Loucy (cell line): ENCODE measurements at regions not wholly inside any gene's neighbourhood (a gene's known extent, or its start where the extent isn't known, plus 50 kb on each side); places are given as distances from the start of the nearest gene placed in this dataset.

Experiments
- H2AFZ ChIP-seq: fragments of 200-600 bp; sonication (generic); 2 replicates; pipeline ENCODE4 v1.6.0; 2016; ENCODE audit warnings: antibody characterized with exemption, mild to moderate bottlenecking, low read length, moderate library complexity
- H3F3A ChIP-seq: fragments of 200-600 bp; 2 replicates; pipeline ENCODE4 v1.6.0; 2016; ENCODE audit warnings: antibody characterized with exemption, low read depth, mild to moderate bottlenecking
- H3K27me3 ChIP-seq: fragments of 200-600 bp; sonication (generic); 2 replicates; pipeline ENCODE4 v1.6.1; 2014; ENCODE audit warnings: low read length, mild to moderate bottlenecking; ENCODE audit not compliant: insufficient read depth, poor library complexity, severe bottlenecking
- H3K36me3 ChIP-seq: fragments of 200-600 bp; sonication (generic); 2 replicates; pipeline ENCODE4 v1.6.1; 2016; ENCODE audit warnings: low read length; ENCODE audit not compliant: insufficient read depth
- H3K4me1 ChIP-seq: fragments of 200-600 bp; sonication (generic); 2 replicates; pipeline ENCODE4 v1.5.1; 2014; ENCODE audit warnings: low read length, mild to moderate bottlenecking; ENCODE audit not compliant: insufficient read depth, poor library complexity, severe bottlenecking
- H3K4me2 ChIP-seq: fragments of 200-600 bp; sonication (generic); 2 replicates; pipeline ENCODE4 v1.6.0; 2014; ENCODE audit warnings: antibody characterized with exemption, low read length, low read depth, mild to moderate bottlenecking; ENCODE audit not compliant: poor library complexity, severe bottlenecking
- H3K4me3 ChIP-seq: fragments of 200-600 bp; sonication (generic); 2 replicates; pipeline ENCODE4 v1.5.1; 2014; ENCODE audit warnings: low read length, mild to moderate bottlenecking, mixed read lengths; ENCODE audit not compliant: poor library complexity, severe bottlenecking
- H3K79me2 ChIP-seq: fragments of 200-600 bp; sonication (generic); 2 replicates; pipeline ENCODE4 v1.6.1; 2014; ENCODE audit warnings: low read length; ENCODE audit not compliant: insufficient read depth
- H3K9ac ChIP-seq: fragments of 200-600 bp; sonication (generic); 2 replicates; pipeline ENCODE4 v1.6.0; 2014; ENCODE audit warnings: mild to moderate bottlenecking, low read depth, low read length, moderate library complexity; ENCODE audit not compliant: poor library complexity, severe bottlenecking
- H3K9me2 ChIP-seq: fragments of 200-600 bp; sonication (generic); replicated peaks from 2 replicates; pipeline ENCODE4 v1.6.1; 2016; ENCODE audit warnings: low read depth, low read length, mixed read lengths
- H3K9me3 ChIP-seq: fragments of 200-600 bp; sonication (generic); 2 replicates; pipeline ENCODE4 v1.6.1; 2014; ENCODE audit warnings: mild to moderate bottlenecking, antibody characterized with exemption, low read length, low read depth; ENCODE audit not compliant: insufficient read depth
- H4K20me1 ChIP-seq: fragments of 200-600 bp; sonication (generic); 2 replicates; pipeline ENCODE4 v1.6.0; 2014; ENCODE audit warnings: antibody characterized with exemption, low read length, mild to moderate bottlenecking; ENCODE audit not compliant: insufficient read depth, poor library complexity, severe bottlenecking
- EZH2phosphoT487 ChIP-seq: fragments of 200-600 bp; IDR thresholded peaks from 2 replicates; pipeline ENCODE4 v1.6.1; 2018; ENCODE audit warnings: antibody characterized with exemption, mild to moderate bottlenecking, moderate library complexity, borderline replicate concordance
- TF ChIP-seq, protein P1 (sequence below): fragments of 200-600 bp; sonication (generic); conservative IDR thresholded peaks from 2 replicates; pipeline ENCODE4 v1.5.1; 2014; ENCODE audit warnings: mild to moderate bottlenecking, antibody characterized with exemption, low read length

DNA sequence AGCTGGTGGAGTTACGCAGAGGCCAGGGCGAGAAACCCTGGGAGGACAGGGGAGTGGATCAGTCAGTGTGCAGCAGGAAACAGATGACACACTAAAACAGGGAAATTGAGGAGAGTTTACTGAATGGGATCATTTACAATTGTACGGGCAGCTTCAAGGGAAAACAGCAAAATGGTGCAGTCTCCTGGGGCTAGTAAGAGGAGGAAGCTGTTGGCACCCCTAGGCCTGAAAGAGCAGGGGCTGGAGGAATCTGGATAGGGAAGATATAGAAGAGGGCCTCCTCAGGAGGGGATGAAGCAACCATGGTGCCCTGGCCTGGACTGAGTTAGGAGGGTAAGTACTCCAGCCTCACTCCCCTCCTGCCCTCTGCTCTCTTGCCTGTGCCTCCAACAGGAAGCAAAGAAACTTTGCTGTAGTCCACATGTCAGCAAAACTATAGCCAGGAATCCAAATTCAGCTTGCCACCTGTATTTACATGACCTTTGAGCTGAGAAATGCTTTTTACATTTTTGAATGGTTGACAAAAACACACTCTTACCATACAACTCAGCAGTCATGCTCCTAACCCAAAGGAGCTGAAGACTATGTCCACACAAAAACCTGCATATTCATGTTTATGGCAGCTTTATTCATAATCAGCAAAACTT, 52.3 kb upstream of the OPN4 start:
- no peaks in the 10 kb centered on the region for H4K20me1 ChIP-seq
- no peaks in the 10 kb centered on the region for H3F3A ChIP-seq
- no peaks in the 10 kb centered on the region for H3K36me3 ChIP-seq
- H3K4me2 ChIP-seq = no peak overlapping the region
- no peaks in the 10 kb centered on the region for H3K9me3 ChIP-seq
- H2AFZ ChIP-seq = no peak overlapping the region
- H3K9me2 ChIP-seq = no peaks in the 10 kb centered on the region
- no peak overlapping the region for H3K4me3 ChIP-seq
- TF ChIP-seq, protein P1, sequence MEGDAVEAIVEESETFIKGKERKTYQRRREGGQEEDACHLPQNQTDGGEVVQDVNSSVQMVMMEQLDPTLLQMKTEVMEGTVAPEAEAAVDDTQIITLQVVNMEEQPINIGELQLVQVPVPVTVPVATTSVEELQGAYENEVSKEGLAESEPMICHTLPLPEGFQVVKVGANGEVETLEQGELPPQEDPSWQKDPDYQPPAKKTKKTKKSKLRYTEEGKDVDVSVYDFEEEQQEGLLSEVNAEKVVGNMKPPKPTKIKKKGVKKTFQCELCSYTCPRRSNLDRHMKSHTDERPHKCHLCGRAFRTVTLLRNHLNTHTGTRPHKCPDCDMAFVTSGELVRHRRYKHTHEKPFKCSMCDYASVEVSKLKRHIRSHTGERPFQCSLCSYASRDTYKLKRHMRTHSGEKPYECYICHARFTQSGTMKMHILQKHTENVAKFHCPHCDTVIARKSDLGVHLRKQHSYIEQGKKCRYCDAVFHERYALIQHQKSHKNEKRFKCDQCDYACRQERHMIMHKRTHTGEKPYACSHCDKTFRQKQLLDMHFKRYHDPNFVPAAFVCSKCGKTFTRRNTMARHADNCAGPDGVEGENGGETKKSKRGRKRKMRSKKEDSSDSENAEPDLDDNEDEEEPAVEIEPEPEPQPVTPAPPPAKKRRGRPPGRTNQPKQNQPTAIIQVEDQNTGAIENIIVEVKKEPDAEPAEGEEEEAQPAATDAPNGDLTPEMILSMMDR = no peak
- TF ChIP-seq EZH2phosphoT487 = no peak
- no peaks in the 10 kb centered on the region for H3K4me1 ChIP-seq
- H3K27me3 ChIP-seq = no peaks in the 10 kb centered on the region
- H3K79me2 ChIP-seq = no peaks in the 10 kb centered on the region
- H3K9ac ChIP-seq = no peak overlapping the region

DNA sequence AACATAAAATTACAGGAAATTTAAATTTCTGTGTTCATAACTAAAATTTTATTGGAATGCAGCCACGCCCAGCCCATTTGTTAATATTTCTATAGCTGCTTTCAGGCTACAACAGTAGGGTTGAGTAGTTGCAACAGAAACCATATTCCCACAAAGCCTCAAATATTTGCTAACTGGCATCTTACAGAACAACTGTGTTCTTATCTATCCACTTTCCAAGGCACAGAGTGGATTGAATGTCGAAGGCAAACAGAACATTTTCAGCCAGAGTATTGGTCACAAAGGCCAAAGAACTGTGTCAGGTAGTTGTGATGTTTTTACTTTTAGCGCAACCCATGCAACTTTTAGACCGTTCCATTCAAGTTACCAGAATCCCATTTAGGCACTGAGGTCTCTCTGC, 51.1 kb upstream of the OPN4 start:
- Histone ChIP-seq H3K9me2 (no peaks in the 10 kb centered on the region), H2AFZ (no peak overlapping the region), H3K79me2 (no peaks in the 10 kb centered on the region), H3K36me3 (no peaks in the 10 kb centered on the region), H3K9ac (no peak overlapping the region), H4K20me1 (no peaks in the 10 kb centered on the region), H3K4me1 (no peaks in the 10 kb centered on the region), H3K27me3 (no peaks in the 10 kb centered on the region), H3K4me2 (no peak overlapping the region), H3F3A (no peaks in the 10 kb centered on the region), H3K9me3 (no peaks in the 10 kb centered on the region), H3K4me3 (no peak overlapping the region)
- no peak for TF ChIP-seq EZH2phosphoT487
- TF ChIP-seq, protein P1 = no peak
